HepG2 (cell line): ENCODE measurements at regions not wholly inside any gene's neighbourhood (a gene's known extent, or its start where the extent isn't known, plus 50 kb on each side); places are given as distances from the start of the nearest gene placed in this dataset.
A peak's percentile ranks its signal among the peaks of the same experiment; 100 is the strongest.

Experiments
- ARNTL ChIP-seq: sonication (generic); formaldehyde crosslinking; IDR thresholded peaks from 2 replicates; pipeline ENCODE4 v1.4.0; 2020; ENCODE audit warnings: mild to moderate bottlenecking, missing genetic modification reagents
- HDAC2 ChIP-seq: sonication (generic); formaldehyde crosslinking; IDR thresholded peaks from 2 replicates; pipeline ENCODE4 v1.4.0; 2020; ENCODE audit warnings: missing genetic modification reagents
- HMG20B ChIP-seq: conservative IDR thresholded peaks from 2 replicates; pipeline ENCODE4 v1.6.1; 2016; ENCODE audit warnings: missing genetic modification reagents, missing compliant biosample characterization
- HNF4G ChIP-seq, 2 experiments: sonication (generic) in 1 of 2; formaldehyde crosslinking in 1 of 2; IDR thresholded peaks; 2 replicates each; pipeline versions ENCODE4 v1.4.0 to v1.6.1; 2011 to 2020; ENCODE audit warnings: borderline replicate concordance in 2 of 2, low read depth in 2 of 2, mild to moderate bottlenecking in 2 of 2, low read length in 1 of 2, missing genetic modification reagents in 1 of 2, moderate library complexity in 1 of 2
- KAT2B ChIP-seq: fragments of 150-350 bp; IDR thresholded peaks from 2 replicates; pipeline ENCODE4 v1.6.1; 2014; ENCODE audit warnings: low read depth, low read length, borderline replicate concordance
- KAT8 ChIP-seq: IDR thresholded peaks from 2 replicates; pipeline ENCODE4 v1.6.1; 2016; ENCODE audit warnings: missing genetic modification reagents, missing compliant biosample characterization
- MAFG ChIP-seq: sonication (generic); formaldehyde crosslinking; IDR thresholded peaks from 2 replicates; pipeline ENCODE4 v1.5.1; 2020; ENCODE audit warnings: mild to moderate bottlenecking, missing genetic modification reagents
- MATR3 ChIP-seq: sonication (generic); formaldehyde crosslinking; IDR thresholded peaks from 2 replicates; pipeline ENCODE4 v1.4.0; 2020; ENCODE audit warnings: missing genetic modification reagents
- MIER2 ChIP-seq: IDR thresholded peaks from 2 replicates; pipeline ENCODE4 v1.6.1; 2016; ENCODE audit warnings: missing biosample characterization, missing genetic modification reagents
- RBAK ChIP-seq: sonication (generic); formaldehyde crosslinking; IDR thresholded peaks from 2 replicates; pipeline ENCODE4 v1.5.1; 2020; ENCODE audit warnings: mild to moderate bottlenecking, missing genetic modification reagents
- SAP130 ChIP-seq: IDR thresholded peaks from 2 replicates; pipeline ENCODE4 v1.6.1; 2016; ENCODE audit warnings: low read depth
- SKI ChIP-seq: fragments of 450-650 bp; IDR thresholded peaks from one replicate; pipeline ENCODE4 v1.6.1; 2018; ENCODE audit warnings: mild to moderate bottlenecking; ENCODE audit not compliant: partially characterized antibody
- SP140L ChIP-seq: sonication (generic); formaldehyde crosslinking; IDR thresholded peaks from 2 replicates; pipeline ENCODE4 v1.4.0; 2020; ENCODE audit warnings: missing genetic modification reagents, borderline replicate concordance
- SRY ChIP-seq: sonication (generic); formaldehyde crosslinking; IDR thresholded peaks from 2 replicates; pipeline ENCODE4 v1.8.0; 2022; ENCODE audit warnings: mild to moderate bottlenecking, missing genetic modification reagents
- SUZ12 ChIP-seq: fragments of 150-350 bp; IDR thresholded peaks from 2 replicates; pipeline ENCODE4 v1.6.1; 2014; ENCODE audit warnings: low read depth, low read length
- TMF1 ChIP-seq: sonication (generic); formaldehyde crosslinking; IDR thresholded peaks from 2 replicates; pipeline ENCODE4 v1.8.1; 2022; ENCODE audit warnings: low read depth, missing genetic modification reagents
- XRCC5 ChIP-seq: fragments of 200-400 bp; formaldehyde crosslinking; optimal IDR thresholded peaks from 2 replicates; pipeline ENCODE3; 2017; ENCODE audit warnings: mild to moderate bottlenecking, low read length
- ZMYM4 ChIP-seq: sonication (generic); formaldehyde crosslinking; IDR thresholded peaks from 2 replicates; pipeline ENCODE4 v1.8.1; 2023; ENCODE audit warnings: mild to moderate bottlenecking, missing genetic modification reagents
- ZNF282 ChIP-seq: fragments of 450-650 bp; IDR thresholded peaks from 2 replicates; pipeline ENCODE4 v1.6.1; 2018; ENCODE audit not compliant: partially characterized antibody
- ZNF644 ChIP-seq: IDR thresholded peaks from 2 replicates; pipeline ENCODE4 v1.6.1; 2016; ENCODE audit warnings: low read depth
- ZNF780A ChIP-seq: sonication (generic); formaldehyde crosslinking; IDR thresholded peaks from 2 replicates; pipeline ENCODE4 v1.8.0; 2022; ENCODE audit warnings: mild to moderate bottlenecking, missing genetic modification reagents, moderate library complexity
- TF ChIP-seq, protein P1 (sequence below): sonication (generic); formaldehyde crosslinking; IDR thresholded peaks from 2 replicates; pipeline ENCODE4 v1.8.0; 2022; ENCODE audit warnings: missing genetic modification reagents, low read depth, mild to moderate bottlenecking, borderline replicate concordance
- TF ChIP-seq, protein P2 (sequence below): IDR thresholded peaks from 2 replicates; pipeline ENCODE4 v1.6.1; 2016; ENCODE audit warnings: missing compliant biosample characterization, missing genetic modification reagents, borderline replicate concordance
- TF ChIP-seq, protein P3 (sequence below): sonication (generic); formaldehyde crosslinking; IDR thresholded peaks from 2 replicates; pipeline ENCODE4 v1.4.0; 2020; ENCODE audit warnings: missing genetic modification reagents, borderline replicate concordance
- TF ChIP-seq, protein P4 (sequence below): sonication (generic); formaldehyde crosslinking; conservative IDR thresholded peaks from 2 replicates; pipeline ENCODE4 v1.4.0; 2020; ENCODE audit warnings: missing genetic modification reagents
- TF ChIP-seq, protein P5 (sequence below): sonication (generic); formaldehyde crosslinking; IDR thresholded peaks from 2 replicates; pipeline ENCODE4 v1.8.0; 2022; ENCODE audit warnings: mild to moderate bottlenecking, missing genetic modification reagents, moderate library complexity

DNA sequence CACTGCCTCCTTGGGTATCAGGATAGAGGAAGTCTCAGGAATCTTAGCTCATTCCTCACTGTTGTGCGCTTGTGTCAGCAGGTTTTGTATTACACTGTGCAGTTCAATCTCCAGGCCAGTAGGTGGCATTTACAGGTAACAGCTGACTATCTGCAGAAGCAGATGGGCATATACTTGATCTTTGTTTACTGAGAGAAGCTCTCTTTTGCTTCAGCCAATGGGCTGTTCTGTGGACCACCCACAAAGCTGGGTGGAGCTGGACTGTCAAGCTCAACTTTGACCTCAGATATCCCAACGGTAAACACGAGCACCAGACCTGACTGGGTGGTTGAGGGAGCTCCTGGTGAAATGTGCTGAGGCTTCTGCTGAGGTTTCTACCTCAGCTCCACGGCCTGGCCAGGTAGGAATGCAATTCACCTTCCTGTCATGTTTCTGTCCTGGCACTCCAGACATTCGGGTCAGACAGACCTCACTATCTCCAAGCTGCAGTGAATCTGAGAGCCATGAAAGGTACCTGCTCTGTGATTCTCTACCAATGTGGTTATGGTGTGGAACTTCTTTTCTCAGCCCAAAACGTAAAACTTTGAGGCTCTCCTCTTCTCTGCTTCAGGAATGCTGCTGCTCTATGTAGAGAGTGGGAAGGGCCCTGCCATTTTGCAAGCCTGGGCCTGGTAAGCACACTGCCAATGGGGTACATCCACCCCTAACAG lies 167.9 kb upstream of the ACTBL2 start (continued):
- TF ChIP-seq, protein P1, sequence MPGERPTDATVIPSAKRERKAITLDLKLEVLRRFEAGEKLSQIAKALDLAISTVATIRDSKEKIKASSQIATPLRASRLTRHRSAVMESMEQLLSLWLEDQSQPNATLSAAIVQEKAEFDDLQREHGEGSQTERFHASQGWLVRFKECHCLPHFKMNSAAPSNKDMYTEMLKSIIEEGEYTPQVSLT (CRISPR knock-in tag), result no peak
- no peak for TF ChIP-seq RBAK (CRISPR knock-in tag)
- TF ChIP-seq, protein P2, sequence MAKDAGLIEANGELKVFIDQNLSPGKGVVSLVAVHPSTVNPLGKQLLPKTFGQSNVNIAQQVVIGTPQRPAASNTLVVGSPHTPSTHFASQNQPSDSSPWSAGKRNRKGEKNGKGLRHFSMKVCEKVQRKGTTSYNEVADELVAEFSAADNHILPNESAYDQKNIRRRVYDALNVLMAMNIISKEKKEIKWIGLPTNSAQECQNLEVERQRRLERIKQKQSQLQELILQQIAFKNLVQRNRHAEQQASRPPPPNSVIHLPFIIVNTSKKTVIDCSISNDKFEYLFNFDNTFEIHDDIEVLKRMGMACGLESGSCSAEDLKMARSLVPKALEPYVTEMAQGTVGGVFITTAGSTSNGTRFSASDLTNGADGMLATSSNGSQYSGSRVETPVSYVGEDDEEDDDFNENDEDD (CRISPR knock-in tag), result peak; percentile 21; the same call in 1 of the 2 replicates
- peak; percentile 64 for TF ChIP-seq XRCC5
- no peak for TF ChIP-seq MATR3 (CRISPR knock-in tag)
- no peak for TF ChIP-seq ZNF780A
- peak; percentile 49; the same call in 1 of the 2 replicates for TF ChIP-seq HNF4G (IDR thresholded peaks at IDR 0.05; ENCODE audit: borderline replicate concordance, low read depth, low read length)
- TF ChIP-seq HNF4G (CRISPR knock-in tag; IDR thresholded peaks at IDR 0.05; ENCODE audit: borderline replicate concordance, low read depth), result 0 out of 2 replicates have a peak, but pooled peaks have one; percentile 25
- no peak for TF ChIP-seq SUZ12
- peak; percentile 78 for TF ChIP-seq ZNF644
- TF ChIP-seq, protein P3, sequence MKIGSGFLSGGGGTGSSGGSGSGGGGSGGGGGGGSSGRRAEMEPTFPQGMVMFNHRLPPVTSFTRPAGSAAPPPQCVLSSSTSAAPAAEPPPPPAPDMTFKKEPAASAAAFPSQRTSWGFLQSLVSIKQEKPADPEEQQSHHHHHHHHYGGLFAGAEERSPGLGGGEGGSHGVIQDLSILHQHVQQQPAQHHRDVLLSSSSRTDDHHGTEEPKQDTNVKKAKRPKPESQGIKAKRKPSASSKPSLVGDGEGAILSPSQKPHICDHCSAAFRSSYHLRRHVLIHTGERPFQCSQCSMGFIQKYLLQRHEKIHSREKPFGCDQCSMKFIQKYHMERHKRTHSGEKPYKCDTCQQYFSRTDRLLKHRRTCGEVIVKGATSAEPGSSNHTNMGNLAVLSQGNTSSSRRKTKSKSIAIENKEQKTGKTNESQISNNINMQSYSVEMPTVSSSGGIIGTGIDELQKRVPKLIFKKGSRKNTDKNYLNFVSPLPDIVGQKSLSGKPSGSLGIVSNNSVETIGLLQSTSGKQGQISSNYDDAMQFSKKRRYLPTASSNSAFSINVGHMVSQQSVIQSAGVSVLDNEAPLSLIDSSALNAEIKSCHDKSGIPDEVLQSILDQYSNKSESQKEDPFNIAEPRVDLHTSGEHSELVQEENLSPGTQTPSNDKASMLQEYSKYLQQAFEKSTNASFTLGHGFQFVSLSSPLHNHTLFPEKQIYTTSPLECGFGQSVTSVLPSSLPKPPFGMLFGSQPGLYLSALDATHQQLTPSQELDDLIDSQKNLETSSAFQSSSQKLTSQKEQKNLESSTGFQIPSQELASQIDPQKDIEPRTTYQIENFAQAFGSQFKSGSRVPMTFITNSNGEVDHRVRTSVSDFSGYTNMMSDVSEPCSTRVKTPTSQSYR (CRISPR knock-in tag), result peak; percentile 10; the same call in 1 of the 2 replicates
- TF ChIP-seq MIER2 (CRISPR knock-in tag), result 0 out of 2 replicates have a peak, but pooled peaks have one; percentile 54
- no peak for TF ChIP-seq HMG20B (CRISPR knock-in tag)
- peak; percentile 79; the same call in 1 of the 2 replicates for TF ChIP-seq HDAC2
- TF ChIP-seq MAFG, result no peak
- TF ChIP-seq ZMYM4 (CRISPR knock-in tag), result peak; percentile 99
- no peak for TF ChIP-seq ARNTL (CRISPR knock-in tag)
- no peak for TF ChIP-seq TMF1 (CRISPR knock-in tag)
- TF ChIP-seq, protein P4, sequence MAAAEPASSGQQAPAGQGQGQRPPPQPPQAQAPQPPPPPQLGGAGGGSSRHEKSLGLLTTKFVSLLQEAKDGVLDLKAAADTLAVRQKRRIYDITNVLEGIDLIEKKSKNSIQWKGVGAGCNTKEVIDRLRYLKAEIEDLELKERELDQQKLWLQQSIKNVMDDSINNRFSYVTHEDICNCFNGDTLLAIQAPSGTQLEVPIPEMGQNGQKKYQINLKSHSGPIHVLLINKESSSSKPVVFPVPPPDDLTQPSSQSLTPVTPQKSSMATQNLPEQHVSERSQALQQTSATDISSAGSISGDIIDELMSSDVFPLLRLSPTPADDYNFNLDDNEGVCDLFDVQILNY (CRISPR knock-in tag), result no peak
- TF ChIP-seq KAT8 (CRISPR knock-in tag), result peak; percentile 78
- TF ChIP-seq SAP130 (CRISPR knock-in tag), result peak; percentile 67
- no peak for TF ChIP-seq ZNF282
- TF ChIP-seq SP140L, result 0 out of 2 replicates have a peak, but pooled peaks have one; percentile 74
- TF ChIP-seq, protein P5, sequence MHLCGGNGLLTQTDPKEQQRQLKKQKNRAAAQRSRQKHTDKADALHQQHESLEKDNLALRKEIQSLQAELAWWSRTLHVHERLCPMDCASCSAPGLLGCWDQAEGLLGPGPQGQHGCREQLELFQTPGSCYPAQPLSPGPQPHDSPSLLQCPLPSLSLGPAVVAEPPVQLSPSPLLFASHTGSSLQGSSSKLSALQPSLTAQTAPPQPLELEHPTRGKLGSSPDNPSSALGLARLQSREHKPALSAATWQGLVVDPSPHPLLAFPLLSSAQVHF (CRISPR knock-in tag), result no peak
- peak; percentile 29 for TF ChIP-seq SKI
- TF ChIP-seq SRY, result 0 out of 2 replicates have a peak, but pooled peaks have one; percentile 51
- TF ChIP-seq KAT2B, result no peak
